Mammary epithelial cell (primary cell): ENCODE measurements at regions not wholly inside any gene's neighbourhood (a gene's known extent, or its start where the extent isn't known, plus 50 kb on each side); places are given as distances from the start of the nearest gene placed in this dataset.

ENCODE experiments used
- EZH2 ChIP-seq: IDR thresholded peaks from 2 replicates; pipeline ENCODE4 v1.6.1; 2012; ENCODE audit warnings: low read length, inconsistent platforms, borderline replicate concordance
- TF ChIP-seq, protein P1 (sequence below), 2 donors: IDR thresholded peaks in 1 of 2; conservative IDR thresholded peaks in 1 of 2; 2 replicates each; pipeline ENCODE4 v1.5.1; 2011 to 2012; ENCODE audit warnings: inconsistent platforms in 2 of 2, low read length in 2 of 2, mild to moderate bottlenecking in 2 of 2, control low read depth in 1 of 2, low read depth in 1 of 2; ENCODE audit not compliant: insufficient read depth in 1 of 2; ENCODE audit errors: extremely low read depth in 1 of 2

GRCh38 chr2:129766374-129766993, 213.0 kb upstream of the RAB6C start:
- TF ChIP-seq, protein P1, sequence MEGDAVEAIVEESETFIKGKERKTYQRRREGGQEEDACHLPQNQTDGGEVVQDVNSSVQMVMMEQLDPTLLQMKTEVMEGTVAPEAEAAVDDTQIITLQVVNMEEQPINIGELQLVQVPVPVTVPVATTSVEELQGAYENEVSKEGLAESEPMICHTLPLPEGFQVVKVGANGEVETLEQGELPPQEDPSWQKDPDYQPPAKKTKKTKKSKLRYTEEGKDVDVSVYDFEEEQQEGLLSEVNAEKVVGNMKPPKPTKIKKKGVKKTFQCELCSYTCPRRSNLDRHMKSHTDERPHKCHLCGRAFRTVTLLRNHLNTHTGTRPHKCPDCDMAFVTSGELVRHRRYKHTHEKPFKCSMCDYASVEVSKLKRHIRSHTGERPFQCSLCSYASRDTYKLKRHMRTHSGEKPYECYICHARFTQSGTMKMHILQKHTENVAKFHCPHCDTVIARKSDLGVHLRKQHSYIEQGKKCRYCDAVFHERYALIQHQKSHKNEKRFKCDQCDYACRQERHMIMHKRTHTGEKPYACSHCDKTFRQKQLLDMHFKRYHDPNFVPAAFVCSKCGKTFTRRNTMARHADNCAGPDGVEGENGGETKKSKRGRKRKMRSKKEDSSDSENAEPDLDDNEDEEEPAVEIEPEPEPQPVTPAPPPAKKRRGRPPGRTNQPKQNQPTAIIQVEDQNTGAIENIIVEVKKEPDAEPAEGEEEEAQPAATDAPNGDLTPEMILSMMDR (conservative IDR thresholded peaks at IDR 0.05 in 1 of 2, IDR thresholded peaks at IDR 0.05 in 1 of 2; ENCODE audit: extremely low read depth in 1 of 2, insufficient read depth in 1 of 2, low read depth in 1 of 2, low read length in 2 of 2), result no peak
- TF ChIP-seq EZH2, result no peak
